ENCODE measurements at regions not wholly inside any gene's neighbourhood (a gene's known extent, or its start where the extent isn't known, plus 50 kb on each side); places are given as distances from the start of the nearest gene placed in this dataset.

- TF ChIP-seq POLR2AphosphoS5 (IDR thresholded peaks at IDR 0.05) (no peak), CTCF (IDR thresholded peaks at IDR 0.05) (no peak), POLR2A (IDR thresholded peaks at IDR 0.05; ENCODE audit: low read depth) (no peak), EP300 (IDR thresholded peaks at IDR 0.05) (no peak)
Observed at GRCh38 chr4:156192033-156192432, 238.4 kb upstream of the CTSO start.

All from esophagus muscularis mucosa (tissue), 4 donors.